ENCODE measurements at regions not wholly inside any gene's neighbourhood (a gene's known extent, or its start where the extent isn't known, plus 50 kb on each side); places are given as distances from the start of the nearest gene placed in this dataset.

- TF ChIP-seq, protein P1, sequence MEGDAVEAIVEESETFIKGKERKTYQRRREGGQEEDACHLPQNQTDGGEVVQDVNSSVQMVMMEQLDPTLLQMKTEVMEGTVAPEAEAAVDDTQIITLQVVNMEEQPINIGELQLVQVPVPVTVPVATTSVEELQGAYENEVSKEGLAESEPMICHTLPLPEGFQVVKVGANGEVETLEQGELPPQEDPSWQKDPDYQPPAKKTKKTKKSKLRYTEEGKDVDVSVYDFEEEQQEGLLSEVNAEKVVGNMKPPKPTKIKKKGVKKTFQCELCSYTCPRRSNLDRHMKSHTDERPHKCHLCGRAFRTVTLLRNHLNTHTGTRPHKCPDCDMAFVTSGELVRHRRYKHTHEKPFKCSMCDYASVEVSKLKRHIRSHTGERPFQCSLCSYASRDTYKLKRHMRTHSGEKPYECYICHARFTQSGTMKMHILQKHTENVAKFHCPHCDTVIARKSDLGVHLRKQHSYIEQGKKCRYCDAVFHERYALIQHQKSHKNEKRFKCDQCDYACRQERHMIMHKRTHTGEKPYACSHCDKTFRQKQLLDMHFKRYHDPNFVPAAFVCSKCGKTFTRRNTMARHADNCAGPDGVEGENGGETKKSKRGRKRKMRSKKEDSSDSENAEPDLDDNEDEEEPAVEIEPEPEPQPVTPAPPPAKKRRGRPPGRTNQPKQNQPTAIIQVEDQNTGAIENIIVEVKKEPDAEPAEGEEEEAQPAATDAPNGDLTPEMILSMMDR (IDR thresholded peaks at IDR 0.05; ENCODE audit: borderline replicate concordance), result no peak
- Histone ChIP-seq H3K4me1 (no peaks in the 10 kb centered on the region), H3K36me3 (no peaks in the 10 kb centered on the region), H3K9me3 (replicated peaks) (peaks cover 42% of the 10 kb centered on the region), H3K27ac (replicated peaks) (no peak overlapping the region), H3K27me3 (ENCODE audit: low read depth) (no peaks in the 10 kb centered on the region), H3K4me3 (no peak overlapping the region)
- intact Hi-C loops (cut with micrococcal nuclease), result no loop called here
- no peak for DNase-seq
Observed at GRCh38 chr1:191026828-191027227, 549.2 kb upstream of the BRINP3 start.

DNA sequence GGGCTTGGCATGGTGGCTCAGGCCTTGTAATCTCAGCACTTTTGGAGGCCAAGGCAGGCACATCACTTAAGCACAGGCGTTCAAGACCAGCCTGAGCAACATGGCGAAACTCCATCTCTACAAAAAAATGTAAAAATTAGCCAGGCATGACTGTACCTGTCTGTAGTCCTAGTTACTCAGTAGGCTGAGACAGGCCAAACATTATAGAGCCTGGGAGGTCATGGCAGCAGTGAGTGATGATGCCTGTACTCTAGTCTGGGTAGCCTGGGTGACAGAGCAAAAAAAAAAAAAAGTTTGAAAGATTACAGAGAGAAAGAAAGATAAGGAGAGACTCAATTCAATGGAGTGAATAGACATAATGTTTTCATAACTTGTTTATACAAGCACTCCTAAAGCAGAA is 556.5 kb upstream of the BRINP3 start:
- no peaks in the 10 kb centered on the region for H3K27me3 ChIP-seq (ENCODE audit: low read depth)
- no peak overlapping the region for H3K4me3 ChIP-seq
- intact Hi-C loops (cut with micrococcal nuclease), result no loop called here
- no peak for DNase-seq
- no peaks in the 10 kb centered on the region for H3K36me3 ChIP-seq
- H3K9me3 ChIP-seq (replicated peaks), result peaks cover 54% of the 10 kb centered on the region
- no peaks in the 10 kb centered on the region for H3K4me1 ChIP-seq
- H3K27ac ChIP-seq (replicated peaks), result no peak overlapping the region
- TF ChIP-seq, protein P1 (IDR thresholded peaks at IDR 0.05; ENCODE audit: borderline replicate concordance), result no peak

DNA sequence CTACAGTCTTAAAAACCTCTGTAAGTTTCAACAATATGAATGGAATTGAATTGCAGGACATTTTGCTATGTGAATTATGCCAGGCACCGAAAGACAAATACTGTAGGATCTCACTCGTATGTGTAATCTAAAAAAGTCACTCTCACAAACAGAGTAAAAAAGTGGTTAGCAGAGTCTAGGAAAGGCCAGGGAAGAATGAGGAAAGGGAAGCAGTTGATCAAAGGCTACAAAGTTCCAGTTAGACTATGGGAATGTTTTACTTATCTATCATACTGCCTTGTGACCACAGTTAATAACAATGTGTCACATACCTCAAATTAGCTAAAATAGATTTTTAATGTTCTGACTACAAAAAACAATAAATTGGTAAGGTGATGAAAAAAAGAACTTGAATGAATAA is 565.4 kb upstream of the BRINP3 start:
- DNase-seq, result no peak
- no peaks in the 10 kb centered on the region for H3K27me3 ChIP-seq (ENCODE audit: low read depth)
- TF ChIP-seq, protein P1 (IDR thresholded peaks at IDR 0.05; ENCODE audit: borderline replicate concordance), result no peak

GRCh38 chr1:191049781-191050180 is 572.1 kb upstream of the BRINP3 start:
- H3K4me1 ChIP-seq, result no peaks in the 10 kb centered on the region
- TF ChIP-seq, protein P1 (IDR thresholded peaks at IDR 0.05; ENCODE audit: borderline replicate concordance), result no peak
- no peaks in the 10 kb centered on the region for H3K9me3 ChIP-seq (replicated peaks)
- H3K27me3 ChIP-seq (ENCODE audit: low read depth), result no peaks in the 10 kb centered on the region
- no peak for DNase-seq
- no peak overlapping the region for H3K4me3 ChIP-seq
- no peak overlapping the region for H3K27ac ChIP-seq (replicated peaks)
- no peaks in the 10 kb centered on the region for H3K36me3 ChIP-seq
- intact Hi-C loops (cut with micrococcal nuclease), result no loop called here

More for the DNA sequence above, 565.4 kb upstream of the BRINP3 start:
- Histone ChIP-seq H3K27ac (replicated peaks) (no peak overlapping the region), H3K4me3 (no peak overlapping the region), H3K36me3 (no peaks in the 10 kb centered on the region), H3K4me1 (no peaks in the 10 kb centered on the region), H3K9me3 (replicated peaks) (peaks cover 15% of the 10 kb centered on the region)
- intact Hi-C loops (cut with micrococcal nuclease), result no loop called here

GRCh38 chr1:191052888-191053287 is 575.2 kb upstream of the BRINP3 start:
- no peak overlapping the region for H3K4me3 ChIP-seq
- H3K27me3 ChIP-seq (ENCODE audit: low read depth), result no peaks in the 10 kb centered on the region
- TF ChIP-seq, protein P1 (IDR thresholded peaks at IDR 0.05; ENCODE audit: borderline replicate concordance), result no peak
- H3K36me3 ChIP-seq, result no peaks in the 10 kb centered on the region
- no peaks in the 10 kb centered on the region for H3K4me1 ChIP-seq
- intact Hi-C loops (cut with micrococcal nuclease), result no loop called here
- H3K27ac ChIP-seq (replicated peaks), result no peak overlapping the region
- peaks cover 3% of the 10 kb centered on the region for H3K9me3 ChIP-seq (replicated peaks)
- no peak for DNase-seq

- Histone ChIP-seq H3K4me3 (no peak overlapping the region), H3K9me3 (replicated peaks) (peaks cover 25% of the 10 kb centered on the region), H3K36me3 (no peaks in the 10 kb centered on the region), H3K27me3 (ENCODE audit: low read depth) (no peaks in the 10 kb centered on the region), H3K27ac (replicated peaks) (no peak overlapping the region), H3K4me1 (no peaks in the 10 kb centered on the region)
- no peak for DNase-seq
- TF ChIP-seq, protein P1 (IDR thresholded peaks at IDR 0.05; ENCODE audit: borderline replicate concordance), result no peak
- intact Hi-C loops (cut with micrococcal nuclease), result no loop called here
Observed at GRCh38 chr1:191065346-191065745, 587.7 kb upstream of the BRINP3 start.

All from left ventricle myocardium inferior (tissue), 1 donor.